H54 (cell line): ENCODE measurements at regions not wholly inside any gene's neighbourhood (a gene's known extent, or its start where the extent isn't known, plus 50 kb on each side); places are given as distances from the start of the nearest gene placed in this dataset.

Experiments used
- DNase-seq: peaks from one replicate; pipeline ENCODE4 v3.0.0; 2011; ENCODE audit warnings: low spot score, mixed read lengths; ENCODE audit not compliant: insufficient read length
- FAIRE-seq: peaks from 3 replicates; lab custom pipeline; 2011; peaks lifted over from hg19 to GRCh38; lab: Jason Lieb, UNC
- POLR2A ChIP-seq: IDR thresholded peaks from 2 replicates; pipeline ENCODE4 v1.6.1; 2011; ENCODE audit warnings: low read depth, mild to moderate bottlenecking, low read length

GRCh38 chr7:156073366-156074052 lies 261.2 kb upstream of the SHH start:
- no peak for FAIRE-seq
- no peak for DNase-seq
- TF ChIP-seq POLR2A = no peak

- DNase-seq (no peak), FAIRE-seq (no peak)
- TF ChIP-seq POLR2A = no peak
These were observed 259.3 kb upstream of the SHH start for GRCh38 chr7:156071612-156072011.

GRCh38 chr7:156069891-156070290 lies 257.6 kb upstream of the SHH start:
- DNase-seq (no peak), FAIRE-seq (no peak)
- TF ChIP-seq POLR2A = no peak

- no peak for FAIRE-seq
- TF ChIP-seq POLR2A = no peak
- DNase-seq = no peak
These were observed 254.9 kb upstream of the SHH start for GRCh38 chr7:156067156-156067555.

- no peak for DNase-seq
- TF ChIP-seq POLR2A = no peak
These were observed 253.1 kb upstream of the SHH start for GRCh38 chr7:156065400-156065799.

GRCh38 chr7:156064971-156065386 lies 252.7 kb upstream of the SHH start:
- FAIRE-seq (no peak), DNase-seq (peak; percentile 46)
- no peak for TF ChIP-seq POLR2A

More at GRCh38 chr7:156065400-156065799, 253.1 kb upstream of the SHH start:
- FAIRE-seq = no peak

GRCh38 chr7:156063241-156063810 lies 251.1 kb upstream of the SHH start:
- TF ChIP-seq POLR2A = no peak
- DNase-seq (no peak), FAIRE-seq (no peak)

GRCh38 chr7:156062286-156062685 lies 250.0 kb upstream of the SHH start:
- FAIRE-seq (no peak), DNase-seq (no peak)
- no peak for TF ChIP-seq POLR2A

- TF ChIP-seq POLR2A = no peak
- DNase-seq (no peak), FAIRE-seq (no peak)
These were observed 249.5 kb upstream of the SHH start for GRCh38 chr7:156061689-156062255.

- TF ChIP-seq POLR2A = no peak
- no peak for DNase-seq
- FAIRE-seq = no peak
These were observed 248.7 kb upstream of the SHH start for GRCh38 chr7:156060925-156061324.

- no peak for FAIRE-seq
- no peak for TF ChIP-seq POLR2A
These were observed 247.1 kb upstream of the SHH start for GRCh38 chr7:156059369-156059768.

GRCh38 chr7:156058248-156058647 lies 246.0 kb upstream of the SHH start:
- DNase-seq = no peak
- no peak for FAIRE-seq
- TF ChIP-seq POLR2A = no peak

More at GRCh38 chr7:156059369-156059768, 247.1 kb upstream of the SHH start:
- DNase-seq = no peak

- DNase-seq = no peak
- no peak for FAIRE-seq
- no peak for TF ChIP-seq POLR2A
These were observed 244.3 kb upstream of the SHH start for GRCh38 chr7:156056534-156056933.

GRCh38 chr7:156055206-156055822 lies 243.1 kb upstream of the SHH start:
- no peak for FAIRE-seq
- DNase-seq = no peak
- no peak for TF ChIP-seq POLR2A
